Dendritic cell treated with granulocyte-macrophage colony-stimulating factor and Interleukin-4, amounts not matched to agents 40 ng/mL and 50 ng/mL, for 4 days (primary cell): ENCODE measurements at regions not wholly inside any gene's neighbourhood (a gene's known extent, or its start where the extent isn't known, plus 50 kb on each side); places are given as distances from the start of the nearest gene placed in this dataset.

ENCODE experiments used
- H3K27ac Mint-ChIP-seq: one replicate; pipeline ENCODE4 v1.8.0; 2022; ENCODE audit warnings: mild to moderate bottlenecking, mixed read lengths
- H3K27me3 Mint-ChIP-seq: one replicate; pipeline ENCODE4 v1.8.0; 2022; ENCODE audit warnings: mild to moderate bottlenecking, mixed read lengths
- H3K36me3 Mint-ChIP-seq: one replicate; pipeline ENCODE4 v1.8.0; 2022; ENCODE audit warnings: low read depth, mixed read lengths
- H3K4me1 Mint-ChIP-seq: one replicate; pipeline ENCODE4 v1.8.0; 2022; ENCODE audit warnings: low read depth, mixed read lengths
- H3K4me3 Mint-ChIP-seq: one replicate; pipeline ENCODE4 v1.8.0; 2022; ENCODE audit warnings: mild to moderate bottlenecking, moderate library complexity, mixed read lengths
- H3K9me3 Mint-ChIP-seq: one replicate; pipeline ENCODE4 v1.8.0; 2022; ENCODE audit warnings: mixed read lengths
- intact Hi-C: fragments of 100-400 bp; cut with micrococcal nuclease; formaldehyde crosslinking; loops from one replicate; pipeline ENCODE4 v1.15.0; 2022

- H3K4me1 Mint-ChIP-seq = no peaks in the 10 kb centered on the region
- no peaks in the 10 kb centered on the region for H3K9me3 Mint-ChIP-seq
- no peaks in the 10 kb centered on the region for H3K27me3 Mint-ChIP-seq
- H3K27ac Mint-ChIP-seq = no peak overlapping the region
- intact Hi-C loops = no loop called here
- no peak overlapping the region for H3K4me3 Mint-ChIP-seq
- H3K36me3 Mint-ChIP-seq = no peaks in the 10 kb centered on the region
These were observed 93.3 kb downstream of the RCN1 start for GRCh38 chr11:32184041-32184722.

- H3K36me3 Mint-ChIP-seq = no peaks in the 10 kb centered on the region
- H3K27ac Mint-ChIP-seq = no peak overlapping the region
- H3K27me3 Mint-ChIP-seq = no peaks in the 10 kb centered on the region
- H3K4me3 Mint-ChIP-seq = no peak overlapping the region
- H3K9me3 Mint-ChIP-seq = no peaks in the 10 kb centered on the region
- H3K4me1 Mint-ChIP-seq = no peaks in the 10 kb centered on the region
- intact Hi-C loops = no loop called here
These were observed 94.0 kb downstream of the RCN1 start for GRCh38 chr11:32184723-32185376.

- Mint-ChIP-seq H3K4me1 (no peaks in the 10 kb centered on the region), H3K36me3 (no peaks in the 10 kb centered on the region), H3K27me3 (no peaks in the 10 kb centered on the region), H3K4me3 (no peak overlapping the region), H3K27ac (no peak overlapping the region), H3K9me3 (no peaks in the 10 kb centered on the region)
- intact Hi-C loops = no loop called here
These were observed 95.2 kb downstream of the RCN1 start for GRCh38 chr11:32186118-32186517.

- no peaks in the 10 kb centered on the region for H3K9me3 Mint-ChIP-seq
- intact Hi-C loops = no loop called here
- H3K4me3 Mint-ChIP-seq = no peak overlapping the region
- H3K36me3 Mint-ChIP-seq = no peaks in the 10 kb centered on the region
- H3K27me3 Mint-ChIP-seq = no peaks in the 10 kb centered on the region
- H3K27ac Mint-ChIP-seq = no peak overlapping the region
- no peaks in the 10 kb centered on the region for H3K4me1 Mint-ChIP-seq
These were observed 96.2 kb downstream of the RCN1 start for GRCh38 chr11:32187111-32187510.

- Mint-ChIP-seq H3K27me3 (no peaks in the 10 kb centered on the region), H3K27ac (no peak overlapping the region), H3K9me3 (no peaks in the 10 kb centered on the region), H3K4me3 (no peak overlapping the region), H3K36me3 (no peaks in the 10 kb centered on the region), H3K4me1 (no peaks in the 10 kb centered on the region)
- intact Hi-C loops = no loop called here
These were observed 97.9 kb downstream of the RCN1 start for GRCh38 chr11:32188785-32189184.

GRCh38 chr11:32196137-32196536, 105.3 kb downstream of the RCN1 start:
- H3K4me3 Mint-ChIP-seq = no peak overlapping the region
- H3K27ac Mint-ChIP-seq = no peak overlapping the region
- H3K4me1 Mint-ChIP-seq = no peaks in the 10 kb centered on the region
- no peaks in the 10 kb centered on the region for H3K9me3 Mint-ChIP-seq
- H3K36me3 Mint-ChIP-seq = no peaks in the 10 kb centered on the region
- H3K27me3 Mint-ChIP-seq = no peaks in the 10 kb centered on the region
- intact Hi-C loops = no loop called here

- intact Hi-C loops = no loop called here
- no peak overlapping the region for H3K27ac Mint-ChIP-seq
- H3K36me3 Mint-ChIP-seq = no peaks in the 10 kb centered on the region
These were observed 107.2 kb downstream of the RCN1 start for GRCh38 chr11:32198053-32198452.

GRCh38 chr11:32200136-32200847, 109.4 kb downstream of the RCN1 start:
- H3K36me3 Mint-ChIP-seq = no peaks in the 10 kb centered on the region
- H3K27ac Mint-ChIP-seq = no peak overlapping the region
- intact Hi-C loops = no loop called here
- H3K4me1 Mint-ChIP-seq = no peaks in the 10 kb centered on the region
- H3K4me3 Mint-ChIP-seq = no peak overlapping the region
- no peaks in the 10 kb centered on the region for H3K9me3 Mint-ChIP-seq
- no peaks in the 10 kb centered on the region for H3K27me3 Mint-ChIP-seq

More at GRCh38 chr11:32198053-32198452, 107.2 kb downstream of the RCN1 start:
- no peaks in the 10 kb centered on the region for H3K27me3 Mint-ChIP-seq
- H3K9me3 Mint-ChIP-seq = no peaks in the 10 kb centered on the region
- H3K4me1 Mint-ChIP-seq = no peaks in the 10 kb centered on the region
- no peak overlapping the region for H3K4me3 Mint-ChIP-seq

- Mint-ChIP-seq H3K4me1 (no peaks in the 10 kb centered on the region), H3K9me3 (no peaks in the 10 kb centered on the region), H3K27me3 (peaks cover 2% of the 10 kb centered on the region), H3K27ac (no peak overlapping the region), H3K4me3 (no peak overlapping the region), H3K36me3 (no peaks in the 10 kb centered on the region)
- intact Hi-C loops = no loop called here
These were observed 113.9 kb downstream of the RCN1 start for GRCh38 chr11:32204751-32205150.

- H3K36me3 Mint-ChIP-seq = no peaks in the 10 kb centered on the region
- no peaks in the 10 kb centered on the region for H3K4me1 Mint-ChIP-seq
- no peaks in the 10 kb centered on the region for H3K9me3 Mint-ChIP-seq
- intact Hi-C loops = no loop called here
- H3K27me3 Mint-ChIP-seq = peaks cover 2% of the 10 kb centered on the region
- no peak overlapping the region for H3K4me3 Mint-ChIP-seq
- H3K27ac Mint-ChIP-seq = no peak overlapping the region
These were observed 119.7 kb downstream of the RCN1 start for GRCh38 chr11:32210556-32210955.

GRCh38 chr11:32213223-32213622, 122.3 kb downstream of the RCN1 start:
- Mint-ChIP-seq H3K4me3 (no peak overlapping the region), H3K36me3 (no peaks in the 10 kb centered on the region)

GRCh38 chr11:32215157-32215556, 124.3 kb downstream of the RCN1 start:
- Mint-ChIP-seq H3K4me3 (no peak overlapping the region), H3K36me3 (no peaks in the 10 kb centered on the region), H3K9me3 (no peaks in the 10 kb centered on the region), H3K27me3 (no peaks in the 10 kb centered on the region), H3K4me1 (no peaks in the 10 kb centered on the region), H3K27ac (no peak overlapping the region)
- intact Hi-C loops = no loop called here

More at GRCh38 chr11:32213223-32213622, 122.3 kb downstream of the RCN1 start:
- peaks cover 2% of the 10 kb centered on the region for H3K27me3 Mint-ChIP-seq
- no peak overlapping the region for H3K27ac Mint-ChIP-seq
- no peaks in the 10 kb centered on the region for H3K9me3 Mint-ChIP-seq
- intact Hi-C loops = no loop called here
- H3K4me1 Mint-ChIP-seq = no peaks in the 10 kb centered on the region

- Mint-ChIP-seq H3K4me1 (no peaks in the 10 kb centered on the region), H3K4me3 (no peak overlapping the region), H3K27me3 (no peaks in the 10 kb centered on the region), H3K9me3 (no peaks in the 10 kb centered on the region), H3K36me3 (no peaks in the 10 kb centered on the region), H3K27ac (no peak overlapping the region)
- intact Hi-C loops = no loop called here
These were observed 125.9 kb downstream of the RCN1 start for GRCh38 chr11:32216749-32217148.

- H3K4me3 Mint-ChIP-seq = no peak overlapping the region
- intact Hi-C loops = no loop called here
- H3K36me3 Mint-ChIP-seq = no peaks in the 10 kb centered on the region
- no peaks in the 10 kb centered on the region for H3K9me3 Mint-ChIP-seq
- H3K27me3 Mint-ChIP-seq = peaks cover 3% of the 10 kb centered on the region
- H3K4me1 Mint-ChIP-seq = no peaks in the 10 kb centered on the region
- H3K27ac Mint-ChIP-seq = no peak overlapping the region
These were observed 128.4 kb downstream of the RCN1 start for GRCh38 chr11:32219320-32219719.
